Smooth muscle cell (in vitro differentiated cells): ENCODE measurements at regions not wholly inside any gene's neighbourhood (a gene's known extent, or its start where the extent isn't known, plus 50 kb on each side); places are given as distances from the start of the nearest gene placed in this dataset.

ENCODE experiments used
- DNase-seq: peaks from one replicate; lab custom pipeline; 2025; ENCODE audit not compliant: unreplicated experiment; lab: John Stamatoyannopoulos, UW
- H2AFZ ChIP-seq: fragments of 200-600 bp; sonication (generic); 2 replicates; pipeline ENCODE4 v1.6.0; 2016; ENCODE audit warnings: antibody characterized with exemption, low read depth, mild to moderate bottlenecking
- H3F3A ChIP-seq: fragments of 200-600 bp; sonication (generic); 2 replicates; pipeline ENCODE4 v1.6.0; 2017; ENCODE audit warnings: antibody characterized with exemption, low read depth
- H3K27ac ChIP-seq: fragments of 200-600 bp; sonication (generic); 2 replicates; pipeline ENCODE4 v1.5.1; 2016; ENCODE audit warnings: low read depth, mild to moderate bottlenecking
- H3K27me3 ChIP-seq: fragments of 200-600 bp; sonication (generic); 2 replicates; pipeline ENCODE4 v1.6.1; 2016; ENCODE audit warnings: low read depth, mild to moderate bottlenecking
- H3K36me3 ChIP-seq: fragments of 200-600 bp; sonication (generic); 2 replicates; pipeline ENCODE4 v1.5.1; 2016; ENCODE audit warnings: low read depth
- H3K4me1 ChIP-seq: fragments of 200-600 bp; sonication (generic); 2 replicates; pipeline ENCODE4 v1.5.1; 2016; ENCODE audit warnings: low read depth
- H3K4me2 ChIP-seq: fragments of 200-600 bp; sonication (generic); 2 replicates; pipeline ENCODE4 v1.6.0; 2016; ENCODE audit warnings: mild to moderate bottlenecking
- H3K4me3 ChIP-seq: fragments of 200-600 bp; sonication (generic); 2 replicates; pipeline ENCODE4 v1.5.1; 2016; ENCODE audit warnings: mild to moderate bottlenecking
- H3K79me2 ChIP-seq: fragments of 200-600 bp; sonication (generic); 2 replicates; pipeline ENCODE4 v1.6.0; 2016; ENCODE audit warnings: low read depth, mild to moderate bottlenecking
- H3K9ac ChIP-seq: fragments of 200-600 bp; sonication (generic); 2 replicates; pipeline ENCODE4 v1.6.0; 2016; ENCODE audit warnings: low read depth
- H3K9me3 ChIP-seq: fragments of 200-600 bp; sonication (generic); replicated peaks from 2 replicates; pipeline ENCODE4 v1.5.1; 2016; ENCODE audit warnings: low read depth
- H4K20me1 ChIP-seq: fragments of 200-600 bp; sonication (generic); 2 replicates; pipeline ENCODE4 v1.6.0; 2016; ENCODE audit warnings: low read depth
- CTCF ChIP-seq: fragments of 200-600 bp; sonication (generic); IDR thresholded peaks from 2 replicates; pipeline ENCODE4 v1.5.1; 2017; ENCODE audit warnings: borderline replicate concordance, mild to moderate bottlenecking, antibody characterized with exemption; ENCODE audit not compliant: insufficient read depth, poor library complexity, severe bottlenecking
- WGBS: methylation state at CpG from one replicate; pipeline ENCODE4 v1.1.7; 2016; ENCODE audit warnings: low lambda C conversion rate; 5-methylcytosine and 5-hydroxymethylcytosine counted together

GRCh38 chr13:34156841-34157365 lies 339.0 kb downstream of the RFC3 start:
- Histone ChIP-seq H3K9ac (peak overlapping the region; percentile 90), H3K4me1 (peaks cover 49% of the 10 kb centered on the region), H3K79me2 (no peaks in the 10 kb centered on the region), H3K27me3 (no peaks in the 10 kb centered on the region), H3F3A (peaks cover 30% of the 10 kb centered on the region), H3K4me3 (peak overlapping the region; percentile 21), H3K27ac (peak overlapping the region; percentile 98), H4K20me1 (no peaks in the 10 kb centered on the region), H3K9me3 (no peaks in the 10 kb centered on the region), H3K36me3 (no peaks in the 10 kb centered on the region), H3K4me2 (peak overlapping the region; percentile 80), H2AFZ (no peak overlapping the region)
- no peak for TF ChIP-seq CTCF
- DNase-seq, result peak; percentile 12
- WGBS, result 9% methylated on average over 12 of the region's 12 CpGs

- Histone ChIP-seq H3F3A (peaks cover 32% of the 10 kb centered on the region), H3K4me2 (no peak overlapping the region), H3K9me3 (no peaks in the 10 kb centered on the region), H3K36me3 (no peaks in the 10 kb centered on the region), H2AFZ (no peak overlapping the region), H3K27me3 (no peaks in the 10 kb centered on the region), H3K4me3 (no peak overlapping the region), H4K20me1 (no peaks in the 10 kb centered on the region), H3K4me1 (peaks cover 48% of the 10 kb centered on the region), H3K79me2 (no peaks in the 10 kb centered on the region), H3K9ac (no peak overlapping the region), H3K27ac (no peak overlapping the region)
- 98% methylated on average over 3 of the region's 3 CpGs for WGBS
- no peak for DNase-seq
- TF ChIP-seq CTCF, result no peak
Measured at GRCh38 chr13:34159946-34160345, 342.0 kb downstream of the RFC3 start.

- Histone ChIP-seq H3F3A (peaks cover 15% of the 10 kb centered on the region), H3K27me3 (no peaks in the 10 kb centered on the region), H2AFZ (peak overlapping the region; percentile 13), H3K9me3 (no peaks in the 10 kb centered on the region), H3K4me2 (peak overlapping the region; percentile 74), H3K36me3 (no peaks in the 10 kb centered on the region), H3K4me1 (peaks cover 29% of the 10 kb centered on the region), H3K9ac (peak overlapping the region; percentile 26), H3K4me3 (peak overlapping the region; percentile 22), H3K27ac (peak overlapping the region; percentile 90), H3K79me2 (no peaks in the 10 kb centered on the region), H4K20me1 (no peaks in the 10 kb centered on the region)
- no peak for TF ChIP-seq CTCF
- 16% methylated on average over 5 of the region's 5 CpGs for WGBS
- DNase-seq, result no peak
Measured at GRCh38 chr13:34161931-34162543, 344.1 kb downstream of the RFC3 start.

DNA sequence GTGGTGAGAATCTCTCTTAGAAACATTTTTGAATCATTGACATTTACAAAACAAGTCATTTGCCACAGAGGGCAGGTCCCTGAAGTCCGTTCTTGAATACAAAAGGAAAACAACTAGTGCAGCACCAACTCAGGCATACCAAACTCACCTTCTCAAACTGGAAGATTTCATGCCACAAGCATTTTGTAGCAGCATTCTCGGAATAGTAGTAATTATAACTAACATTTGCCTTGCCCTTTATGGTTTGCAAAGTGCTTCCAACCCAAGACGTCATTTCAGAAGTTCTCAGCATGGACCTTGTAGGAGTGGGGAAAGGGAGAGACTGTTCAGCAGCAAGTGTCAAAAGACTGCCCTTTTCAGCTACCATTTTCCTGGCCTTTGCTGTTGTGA lies 344.6 kb downstream of the RFC3 start:
- H4K20me1 ChIP-seq, result no peaks in the 10 kb centered on the region
- no peaks in the 10 kb centered on the region for H3K36me3 ChIP-seq
- H3K4me3 ChIP-seq, result peak overlapping the region; percentile 22
- H3K4me2 ChIP-seq, result peak overlapping the region; percentile 74
- H3K4me1 ChIP-seq, result peaks cover 29% of the 10 kb centered on the region
- DNase-seq, result no peak
- H3K27me3 ChIP-seq, result no peaks in the 10 kb centered on the region
- H2AFZ ChIP-seq, result peak overlapping the region; percentile 13
- H3K9ac ChIP-seq, result peak overlapping the region; percentile 26
- H3K27ac ChIP-seq, result peak overlapping the region; percentile 90
- peaks cover 12% of the 10 kb centered on the region for H3F3A ChIP-seq
- no peak for TF ChIP-seq CTCF
- H3K9me3 ChIP-seq, result no peaks in the 10 kb centered on the region
- WGBS, result 35% methylated on average over 3 of the region's 3 CpGs
- H3K79me2 ChIP-seq, result no peaks in the 10 kb centered on the region
